SK-N-SH (cell line): ENCODE measurements at regions not wholly inside any gene's neighbourhood (a gene's known extent, or its start where the extent isn't known, plus 50 kb on each side); places are given as distances from the start of the nearest gene placed in this dataset.

ENCODE experiments used
- CTCF ChIA-PET: fragments of 300-600, 350-600 bp; formaldehyde crosslinking; extraction: SDS; loops from one replicate; lab custom pipeline; 2021; lab: Yijun Ruan, JAX
- POLR2A ChIA-PET: fragments of 350-600 bp; sonication (Branson Sonifier 250); formaldehyde crosslinking; extraction: SDS; loops from one replicate; lab custom pipeline; 2020; ENCODE audit warnings: antibody characterized with exemption, inconsistent platforms; lab: Yijun Ruan, JAX
- DNase-seq: peaks from one replicate; pipeline ENCODE4 v3.0.0; 2012
- H2AFZ ChIP-seq: fragments of 200-600 bp; sonication (generic); 2 replicates; pipeline ENCODE4 v1.8.1; 2016; ENCODE audit warnings: antibody characterized with exemption, mild to moderate bottlenecking, low read depth
- H3F3A ChIP-seq: fragments of 200-600 bp; sonication (generic); replicated peaks from 2 replicates; pipeline ENCODE3; 2016; ENCODE audit warnings: antibody characterized with exemption, mild to moderate bottlenecking; ENCODE audit not compliant: insufficient read depth
- H3K27ac ChIP-seq, 2 experiments: fragments of 200-500 bp in 1 of 2; fragments of 200-600 bp in 1 of 2; sonication (Bioruptor generic) in 1 of 2; sonication (generic), shearing (Covaris generic) in 1 of 2; 2 replicates each; pipeline versions ENCODE4 v1.5.1 to v1.6.1; 2014 to 2016; ENCODE audit warnings: low read depth in 2 of 2, inconsistent platforms in 1 of 2, low read length in 1 of 2, mild to moderate bottlenecking in 1 of 2, mixed read lengths in 1 of 2
- H3K27me3 ChIP-seq: fragments of 200-600 bp; sonication (generic), shearing (Covaris generic); 2 replicates; pipeline ENCODE4 v1.6.1; 2016; ENCODE audit warnings: mixed run types; ENCODE audit not compliant: insufficient read depth
- H3K36me3 ChIP-seq, 2 experiments: fragments of 200-500 bp in 1 of 2; fragments of 200-600 bp in 1 of 2; sonication (Bioruptor generic) in 1 of 2; sonication (generic) in 1 of 2; replicated peaks in 1 of 2; 2 replicates each; pipeline versions ENCODE3 to v1.5.1; 2014 to 2016; ENCODE audit warnings: low read length in 1 of 2, mild to moderate bottlenecking in 1 of 2; ENCODE audit not compliant: insufficient read depth in 2 of 2, control insufficient read depth in 1 of 2
- H3K4me1 ChIP-seq, 2 experiments: fragments of 200-500 bp in 1 of 2; fragments of 200-600 bp in 1 of 2; sonication (Bioruptor generic) in 1 of 2; sonication (generic), shearing (Covaris generic) in 1 of 2; 2 replicates each; pipeline versions ENCODE4 v1.5.1 to v1.6.1; 2014 to 2016; ENCODE audit warnings: low read depth in 1 of 2, low read length in 1 of 2, mixed run types in 1 of 2; ENCODE audit not compliant: insufficient read depth in 2 of 2, control insufficient read depth in 1 of 2
- H3K4me2 ChIP-seq: fragments of 200-600 bp; sonication (generic), shearing (Covaris generic); 2 replicates; pipeline ENCODE4 v1.6.1; 2017; ENCODE audit warnings: mixed run types
- H3K4me3 ChIP-seq, 2 experiments: fragments of 200-500 bp in 1 of 2; fragments of 200-600 bp in 1 of 2; sonication (Bioruptor generic) in 1 of 2; sonication (generic), shearing (Covaris generic) in 1 of 2; 2 replicates each; pipeline versions ENCODE4 v1.5.1 to v1.8.1; 2014 to 2016; ENCODE audit warnings: low read depth in 2 of 2, inconsistent platforms in 1 of 2, low read length in 1 of 2, mild to moderate bottlenecking in 1 of 2, mixed read lengths in 1 of 2, moderate library complexity in 1 of 2
- H3K79me2 ChIP-seq: fragments of 200-600 bp; sonication (generic); 2 replicates; pipeline ENCODE4 v1.8.1; 2017; ENCODE audit warnings: mild to moderate bottlenecking; ENCODE audit not compliant: insufficient read depth
- H3K9ac ChIP-seq: fragments of 200-600 bp; sonication (generic); 2 replicates; pipeline ENCODE4 v1.6.1; 2017; ENCODE audit warnings: mixed run types
- H3K9me2 ChIP-seq: fragments of 200-600 bp; sonication (generic); 2 replicates; pipeline ENCODE4 v1.6.1; 2017; ENCODE audit warnings: mixed run types
- H3K9me3 ChIP-seq: fragments of 200-600 bp; sonication (generic); 2 replicates; pipeline ENCODE4 v1.6.1; 2017; ENCODE audit warnings: mixed run types, mild to moderate bottlenecking, moderate library complexity
- H4K20me1 ChIP-seq: fragments of 200-600 bp; sonication (generic); 2 replicates; pipeline ENCODE4 v1.6.1; 2017; ENCODE audit warnings: mild to moderate bottlenecking, mixed run types; ENCODE audit not compliant: insufficient read depth
- FOSL2 ChIP-seq: IDR thresholded peaks from 2 replicates; pipeline ENCODE4 v1.4.0; 2012; ENCODE audit warnings: low read depth, mild to moderate bottlenecking, moderate library complexity, borderline replicate concordance
- FOXJ3 ChIP-seq: sonication (generic); formaldehyde crosslinking; IDR thresholded peaks from 2 replicates; pipeline ENCODE4 v1.5.1; 2020; ENCODE audit warnings: mild to moderate bottlenecking, missing genetic modification reagents
- FOXM1 ChIP-seq: IDR thresholded peaks from 2 replicates; pipeline ENCODE4 v1.4.0; 2012; ENCODE audit warnings: low read depth, mild to moderate bottlenecking
- JUND ChIP-seq: IDR thresholded peaks from 2 replicates; pipeline ENCODE4 v1.4.0; 2012
- MEF2A ChIP-seq: IDR thresholded peaks from 2 replicates; pipeline ENCODE4 v1.4.0; 2012; ENCODE audit warnings: low read depth, borderline replicate concordance
- NRF1 ChIP-seq: IDR thresholded peaks from 2 replicates; pipeline ENCODE4 v1.6.1; 2012; ENCODE audit warnings: low read depth, mild to moderate bottlenecking, low read length
- POLR2AphosphoS5 ChIP-seq: IDR thresholded peaks from 2 replicates; pipeline ENCODE4 v1.6.1; 2012; ENCODE audit warnings: low read depth, low read length
- RCOR1 ChIP-seq: fragments of 150-350 bp; IDR thresholded peaks from 2 replicates; pipeline ENCODE4 v1.6.1; 2017; ENCODE audit warnings: antibody characterized with exemption, low read length
- RFX5 ChIP-seq: IDR thresholded peaks from 2 replicates; pipeline ENCODE4 v1.6.1; 2012; ENCODE audit warnings: mild to moderate bottlenecking, improper control_type of control experiment, low read length
- RXRA ChIP-seq: IDR thresholded peaks from 2 replicates; pipeline ENCODE4 v1.4.0; 2012; ENCODE audit warnings: low read depth, mild to moderate bottlenecking, borderline replicate concordance
- SIN3A ChIP-seq: IDR thresholded peaks from 2 replicates; pipeline ENCODE4 v1.6.1; 2012; ENCODE audit warnings: low read depth, mild to moderate bottlenecking, low read length, moderate library complexity, borderline replicate concordance
- SMC3 ChIP-seq: IDR thresholded peaks from 2 replicates; pipeline ENCODE4 v1.6.1; 2012; ENCODE audit warnings: low read depth, low read length, improper control_type of control experiment
- TAF1 ChIP-seq: IDR thresholded peaks from 2 replicates; pipeline ENCODE4 v1.6.1; 2012; ENCODE audit warnings: low read depth, mild to moderate bottlenecking, low read length, moderate library complexity, borderline replicate concordance
- TCF12 ChIP-seq: IDR thresholded peaks from 2 replicates; pipeline ENCODE4 v1.4.0; 2012
- USF1 ChIP-seq: IDR thresholded peaks from 2 replicates; pipeline ENCODE4 v1.4.0; 2012; ENCODE audit warnings: low read depth, borderline replicate concordance
- YY1 ChIP-seq: IDR thresholded peaks from 2 replicates; pipeline ENCODE4 v1.4.0; 2012; ENCODE audit warnings: low read depth, mild to moderate bottlenecking
- WGBS: methylation state at CpG from one replicate; pipeline ENCODE4 v1.1.6; 2017; ENCODE audit warnings: low lambda C conversion rate; 5-methylcytosine and 5-hydroxymethylcytosine counted together
- TF ChIP-seq, protein P1 (sequence below): IDR thresholded peaks from 2 replicates; pipeline ENCODE4; 2012
- TF ChIP-seq, protein P2 (sequence below): fragments of 150-350 bp; IDR thresholded peaks from 2 replicates; pipeline ENCODE4 v1.6.1; 2016; ENCODE audit warnings: mild to moderate bottlenecking, low read depth, low read length
- TF ChIP-seq, protein P3 (sequence below): IDR thresholded peaks from 2 replicates; pipeline ENCODE4 v1.4.0; 2012; ENCODE audit warnings: low read depth
- TF ChIP-seq, protein P4 (sequence below): IDR thresholded peaks from 2 replicates; pipeline ENCODE4 v1.6.1; 2012; ENCODE audit warnings: mild to moderate bottlenecking, low read depth, low read length, moderate library complexity
- TF ChIP-seq, protein P5 (sequence below): IDR thresholded peaks from 2 replicates; pipeline ENCODE4 v1.4.0; 2012; ENCODE audit warnings: low read depth, borderline replicate concordance

DNA sequence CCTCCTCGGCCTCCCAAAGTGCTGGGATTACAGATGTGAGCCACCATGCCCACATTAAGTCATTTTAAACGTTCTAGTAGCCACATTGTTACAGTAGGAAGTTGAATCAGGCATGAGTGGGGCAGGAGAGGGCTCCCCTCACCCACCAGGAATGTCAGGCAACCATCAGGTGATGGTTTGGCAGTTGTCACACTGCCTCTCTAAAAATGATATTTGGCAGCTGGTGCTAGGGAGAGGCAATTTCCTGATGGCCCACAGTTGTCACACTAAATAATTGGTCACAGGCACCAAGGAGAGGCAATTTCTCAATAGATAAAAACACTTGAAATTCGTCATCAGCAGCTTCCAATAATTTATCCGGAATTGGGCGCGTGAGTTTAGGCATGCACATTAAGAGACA, 79.2 kb upstream of the ABHD2 start (continued):
- TF ChIP-seq, protein P1, sequence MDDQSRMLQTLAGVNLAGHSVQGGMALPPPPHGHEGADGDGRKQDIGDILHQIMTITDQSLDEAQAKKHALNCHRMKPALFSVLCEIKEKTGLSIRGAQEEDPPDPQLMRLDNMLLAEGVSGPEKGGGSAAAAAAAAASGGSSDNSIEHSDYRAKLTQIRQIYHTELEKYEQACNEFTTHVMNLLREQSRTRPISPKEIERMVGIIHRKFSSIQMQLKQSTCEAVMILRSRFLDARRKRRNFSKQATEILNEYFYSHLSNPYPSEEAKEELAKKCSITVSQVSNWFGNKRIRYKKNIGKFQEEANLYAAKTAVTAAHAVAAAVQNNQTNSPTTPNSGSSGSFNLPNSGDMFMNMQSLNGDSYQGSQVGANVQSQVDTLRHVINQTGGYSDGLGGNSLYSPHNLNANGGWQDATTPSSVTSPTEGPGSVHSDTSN: no peak
- TF ChIP-seq SIN3A (no peak), USF1 (no peak)

DNA sequence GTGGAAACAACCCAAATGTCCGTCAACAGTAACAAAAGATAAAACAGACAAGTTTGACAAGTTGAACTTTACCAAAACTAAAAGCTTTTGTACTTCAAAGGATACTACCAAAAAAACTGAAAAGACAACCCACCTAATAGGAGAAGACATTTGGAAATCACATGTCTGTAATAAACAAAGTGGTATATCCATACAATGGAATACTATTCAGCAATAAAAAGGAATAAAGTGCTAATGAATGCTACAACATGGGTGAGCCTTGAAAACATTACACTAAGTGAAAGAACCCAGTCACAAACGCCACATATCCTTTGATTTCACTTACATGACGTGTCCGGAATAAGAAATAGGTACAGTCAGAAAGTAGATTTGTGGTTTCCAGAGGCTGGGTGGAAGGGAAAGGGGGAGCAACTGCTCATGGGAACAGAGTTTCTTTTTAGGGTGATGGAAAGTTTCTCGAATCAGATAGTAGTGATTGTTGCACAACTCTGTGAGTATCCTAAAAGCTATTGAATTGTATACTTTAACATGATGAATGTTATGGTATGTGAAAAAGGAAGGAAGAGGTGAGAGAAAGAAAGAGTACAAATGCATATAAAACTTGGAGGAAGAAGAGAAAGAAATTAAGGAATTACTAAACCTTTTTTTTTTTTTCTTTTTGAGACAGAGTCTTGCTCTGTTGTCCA, 72.7 kb upstream of the ABHD2 start:
- Histone ChIP-seq H2AFZ (no peak overlapping the region), H3K9ac (no peak overlapping the region), H4K20me1 (no peaks in the 10 kb centered on the region), H3K36me3 (no peaks in the 10 kb centered on the region), H3K27ac (no peak overlapping the region), H3K4me3 (no peak overlapping the region), H3K27me3 (no peaks in the 10 kb centered on the region; the same call in 1 of the 2 replicates), H3F3A (no peaks in the 10 kb centered on the region), H3K9me3 (no peaks in the 10 kb centered on the region), H3K4me2 (no peak overlapping the region), H3K4me1 (peaks cover 0 to 11% of the 10 kb centered on the region in 2 experiments; a peak in 1 of 4 replicates), H3K79me2 (no peaks in the 10 kb centered on the region), H3K9me2 (no peaks in the 10 kb centered on the region)
- no peak for DNase-seq
- CTCF ChIA-PET: interaction anchor here (0.6 to 2.0 kb wide), 4 partner anchors 13 to 192 kb away, joined by 3 to 11 read pairs (median 4); no protein-coding TSS in a partner anchor
- POLR2A ChIA-PET: interaction anchor here (0.6 kb wide), 1 partner anchor 111 kb away, joined by 7 read pairs; no protein-coding TSS in a partner anchor
- TF ChIP-seq, protein P2, sequence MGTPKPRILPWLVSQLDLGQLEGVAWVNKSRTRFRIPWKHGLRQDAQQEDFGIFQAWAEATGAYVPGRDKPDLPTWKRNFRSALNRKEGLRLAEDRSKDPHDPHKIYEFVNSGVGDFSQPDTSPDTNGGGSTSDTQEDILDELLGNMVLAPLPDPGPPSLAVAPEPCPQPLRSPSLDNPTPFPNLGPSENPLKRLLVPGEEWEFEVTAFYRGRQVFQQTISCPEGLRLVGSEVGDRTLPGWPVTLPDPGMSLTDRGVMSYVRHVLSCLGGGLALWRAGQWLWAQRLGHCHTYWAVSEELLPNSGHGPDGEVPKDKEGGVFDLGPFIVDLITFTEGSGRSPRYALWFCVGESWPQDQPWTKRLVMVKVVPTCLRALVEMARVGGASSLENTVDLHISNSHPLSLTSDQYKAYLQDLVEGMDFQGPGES: no peak
- TF ChIP-seq, protein P3, sequence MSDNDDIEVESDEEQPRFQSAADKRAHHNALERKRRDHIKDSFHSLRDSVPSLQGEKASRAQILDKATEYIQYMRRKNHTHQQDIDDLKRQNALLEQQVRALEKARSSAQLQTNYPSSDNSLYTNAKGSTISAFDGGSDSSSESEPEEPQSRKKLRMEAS: no peak
- TF ChIP-seq JUND (no peak), FOXM1 (no peak), RCOR1 (no peak), TCF12 (no peak), MEF2A (no peak), NRF1 (no peak), USF1 (no peak), SMC3 (no peak), FOXJ3 (CRISPR knock-in tag) (no peak), FOSL2 (no peak), YY1 (no peak), POLR2AphosphoS5 (no peak), RFX5 (no peak), RXRA (no peak), TAF1 (no peak)
- TF ChIP-seq, protein P4, sequence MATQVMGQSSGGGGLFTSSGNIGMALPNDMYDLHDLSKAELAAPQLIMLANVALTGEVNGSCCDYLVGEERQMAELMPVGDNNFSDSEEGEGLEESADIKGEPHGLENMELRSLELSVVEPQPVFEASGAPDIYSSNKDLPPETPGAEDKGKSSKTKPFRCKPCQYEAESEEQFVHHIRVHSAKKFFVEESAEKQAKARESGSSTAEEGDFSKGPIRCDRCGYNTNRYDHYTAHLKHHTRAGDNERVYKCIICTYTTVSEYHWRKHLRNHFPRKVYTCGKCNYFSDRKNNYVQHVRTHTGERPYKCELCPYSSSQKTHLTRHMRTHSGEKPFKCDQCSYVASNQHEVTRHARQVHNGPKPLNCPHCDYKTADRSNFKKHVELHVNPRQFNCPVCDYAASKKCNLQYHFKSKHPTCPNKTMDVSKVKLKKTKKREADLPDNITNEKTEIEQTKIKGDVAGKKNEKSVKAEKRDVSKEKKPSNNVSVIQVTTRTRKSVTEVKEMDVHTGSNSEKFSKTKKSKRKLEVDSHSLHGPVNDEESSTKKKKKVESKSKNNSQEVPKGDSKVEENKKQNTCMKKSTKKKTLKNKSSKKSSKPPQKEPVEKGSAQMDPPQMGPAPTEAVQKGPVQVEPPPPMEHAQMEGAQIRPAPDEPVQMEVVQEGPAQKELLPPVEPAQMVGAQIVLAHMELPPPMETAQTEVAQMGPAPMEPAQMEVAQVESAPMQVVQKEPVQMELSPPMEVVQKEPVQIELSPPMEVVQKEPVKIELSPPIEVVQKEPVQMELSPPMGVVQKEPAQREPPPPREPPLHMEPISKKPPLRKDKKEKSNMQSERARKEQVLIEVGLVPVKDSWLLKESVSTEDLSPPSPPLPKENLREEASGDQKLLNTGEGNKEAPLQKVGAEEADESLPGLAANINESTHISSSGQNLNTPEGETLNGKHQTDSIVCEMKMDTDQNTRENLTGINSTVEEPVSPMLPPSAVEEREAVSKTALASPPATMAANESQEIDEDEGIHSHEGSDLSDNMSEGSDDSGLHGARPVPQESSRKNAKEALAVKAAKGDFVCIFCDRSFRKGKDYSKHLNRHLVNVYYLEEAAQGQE: no peak
- TF ChIP-seq, protein P5, sequence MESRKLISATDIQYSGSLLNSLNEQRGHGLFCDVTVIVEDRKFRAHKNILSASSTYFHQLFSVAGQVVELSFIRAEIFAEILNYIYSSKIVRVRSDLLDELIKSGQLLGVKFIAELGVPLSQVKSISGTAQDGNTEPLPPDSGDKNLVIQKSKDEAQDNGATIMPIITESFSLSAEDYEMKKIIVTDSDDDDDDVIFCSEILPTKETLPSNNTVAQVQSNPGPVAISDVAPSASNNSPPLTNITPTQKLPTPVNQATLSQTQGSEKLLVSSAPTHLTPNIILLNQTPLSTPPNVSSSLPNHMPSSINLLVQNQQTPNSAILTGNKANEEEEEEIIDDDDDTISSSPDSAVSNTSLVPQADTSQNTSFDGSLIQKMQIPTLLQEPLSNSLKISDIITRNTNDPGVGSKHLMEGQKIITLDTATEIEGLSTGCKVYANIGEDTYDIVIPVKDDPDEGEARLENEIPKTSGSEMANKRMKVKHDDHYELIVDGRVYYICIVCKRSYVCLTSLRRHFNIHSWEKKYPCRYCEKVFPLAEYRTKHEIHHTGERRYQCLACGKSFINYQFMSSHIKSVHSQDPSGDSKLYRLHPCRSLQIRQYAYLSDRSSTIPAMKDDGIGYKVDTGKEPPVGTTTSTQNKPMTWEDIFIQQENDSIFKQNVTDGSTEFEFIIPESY: no peak
- WGBS: 58% methylated on average over 5 of the region's 5 CpGs
